ENCODE measurements at regions not wholly inside any gene's neighbourhood (a gene's known extent, or its start where the extent isn't known, plus 50 kb on each side); places are given as distances from the start of the nearest gene placed in this dataset.

GRCh38 chr5:61910771-61911170, 395.2 kb upstream of the KIF2A start:
- Histone ChIP-seq H2BK15ac (ENCODE audit: low read length) (no peak overlapping the region), H3K79me2 (ENCODE audit: control insufficient read depth in 1 of 2, insufficient read depth in 2 of 2, low read length in 2 of 2) (no peaks in the 10 kb centered on the region), H3K36me3 (ENCODE audit: control insufficient read depth in 2 of 4, insufficient read depth in 4 of 4, low read length in 3 of 4) (no peaks in the 10 kb centered on the region), H3K9me3 (ENCODE audit: insufficient read depth in 2 of 2, low read depth in 1 of 2, low read length in 1 of 2) (peaks cover 3 to 5% of the 10 kb centered on the region in 2 experiments; a peak in 2 of 4 replicates), H3K18ac (ENCODE audit: extremely low read depth, low read length) (no peak overlapping the region), H3K9ac (replicated peaks in 1 of 4; ENCODE audit: extremely low read depth in 1 of 4, low read depth in 3 of 4, low read length in 3 of 4) (no peak overlapping the region), H2BK12ac (ENCODE audit: low read depth, low read length) (no peak overlapping the region), H3K56ac (replicated peaks; ENCODE audit: insufficient read length, low read depth, low read length) (no peak overlapping the region), H3K27ac (ENCODE audit: low read depth, low read length) (no peak overlapping the region), H2BK120ac (replicated peaks; ENCODE audit: low read depth, low read length) (no peak overlapping the region), H4K20me1 (replicated peaks in 1 of 2; ENCODE audit: control insufficient read depth in 1 of 2, insufficient read depth in 2 of 2, low read length in 2 of 2) (no peaks in the 10 kb centered on the region), H3K4ac (replicated peaks; ENCODE audit: insufficient read length, low read depth, low read length) (no peak overlapping the region), H3K23ac (ENCODE audit: insufficient read length) (no peak overlapping the region), H3K79me1 (ENCODE audit: low read depth, low read length) (no peaks in the 10 kb centered on the region), H4K91ac (replicated peaks; ENCODE audit: insufficient read length, low read length) (no peak overlapping the region), H4K8ac (ENCODE audit: extremely low read depth, insufficient read depth, low read length) (no peak overlapping the region), H2BK20ac (ENCODE audit: low read length) (no peak overlapping the region), H2AK5ac (ENCODE audit: low read depth, low read length) (no peak overlapping the region), H3K4me1 (replicated peaks in 1 of 4; ENCODE audit: control insufficient read depth in 3 of 4, insufficient read depth in 4 of 4, low read length in 3 of 4) (no peaks in the 10 kb centered on the region), H3K4me3 (ENCODE audit: extremely low read depth in 1 of 4, insufficient read depth in 2 of 4, low read depth in 3 of 4, low read length in 4 of 4) (no peak overlapping the region), H2AFZ (ENCODE audit: low read length) (no peak overlapping the region), H3K4me2 (ENCODE audit: insufficient read depth in 1 of 2, low read depth in 2 of 2, low read length in 2 of 2) (no peak overlapping the region), H2BK5ac (ENCODE audit: low read depth, low read length) (no peak overlapping the region), H3K27me3 (replicated peaks in 1 of 4; ENCODE audit: control insufficient read depth in 3 of 4, extremely low read depth in 1 of 4, insufficient read depth in 3 of 4, low read length in 3 of 4) (no peaks in the 10 kb centered on the region), H3K14ac (ENCODE audit: insufficient read length) (no peak overlapping the region), H4K5ac (ENCODE audit: insufficient read length, low read depth, low read length) (no peak overlapping the region), H3K23me2 (ENCODE audit: low read depth, low read length) (no peaks in the 10 kb centered on the region)
- ChIA-PET CTCF (ENCODE audit: partially characterized antibody) (no interaction called here), POLR2A (ENCODE audit: partially characterized antibody) (no interaction called here)
- DNase-seq (ENCODE audit: low read depth in 1 of 2, low spot score in 2 of 2) (no peak), FAIRE-seq (no peak)
- TF ChIP-seq POLR2A (IDR thresholded peaks at IDR 0.05; ENCODE audit: control extremely low read depth in 1 of 2, low read depth in 2 of 2, low read length in 2 of 2) = no peak
- TF ChIP-seq USF2 (IDR thresholded peaks at IDR 0.05; ENCODE audit: low read length) = no peak
- no peak for TF ChIP-seq SP4 (IDR thresholded peaks at IDR 0.05; ENCODE audit: low read length)
- TF ChIP-seq TAF1 (IDR thresholded peaks at IDR 0.05; ENCODE audit: low read depth, low read length) = no peak
- TF ChIP-seq SIN3A (conservative IDR thresholded peaks at IDR 0.05 in 1 of 2, IDR thresholded peaks at IDR 0.05 in 1 of 2; ENCODE audit: low read depth in 1 of 2, low read length in 2 of 2) = no peak
- TF ChIP-seq RNF2 (IDR thresholded peaks at IDR 0.05; ENCODE audit: borderline replicate concordance, low read depth, low read length, missing control alignments, poor library complexity, severe bottlenecking) = no peak
- TF ChIP-seq CBX5 (IDR thresholded peaks at IDR 0.05; ENCODE audit: low read depth, low read length) = no peak
- TF ChIP-seq TBP (IDR thresholded peaks at IDR 0.05; ENCODE audit: low read depth, low read length) = no peak
- no peak for TF ChIP-seq BACH1 (IDR thresholded peaks at IDR 0.05; ENCODE audit: low read length)
- TF ChIP-seq SRF (IDR thresholded peaks at IDR 0.05; ENCODE audit: low read depth, low read length) = no peak
- TF ChIP-seq HDAC6 (IDR thresholded peaks at IDR 0.05; ENCODE audit: low read depth, low read length) = no peak
- TF ChIP-seq RAD21 (IDR thresholded peaks at IDR 0.05 in 1 of 2, conservative IDR thresholded peaks at IDR 0.05 in 1 of 2; ENCODE audit: low read depth in 2 of 2, low read length in 2 of 2) = no peak
- WGBS, 2 experiments (ENCODE audit: extremely low coverage in 1 of 2, insufficient coverage in 1 of 2, insufficient read length in 1 of 2, insufficient replicate concordance in 2 of 2, low coverage in 1 of 2, low lambda C conversion rate in 2 of 2, missing lambda C conversion rate in 1 of 2) = 97% methylated on average over 2 of the region's 2 CpGs; no CpG with 5 or more reads in 1 of the 2 experiments
